ENCODE measurements at regions not wholly inside any gene's neighbourhood (a gene's known extent, or its start where the extent isn't known, plus 50 kb on each side); places are given as distances from the start of the nearest gene placed in this dataset.

- DNase-seq, result no peak
- Histone ChIP-seq H3K27me3 (no peaks in the 10 kb centered on the region), H3K4me1 (peaks cover 0 to 10% (median 3%) of the 10 kb centered on the region in 4 donors), H3K36me3 (no peaks in the 10 kb centered on the region), H3K9me3 (no peaks in the 10 kb centered on the region), H3K4me3 (no peak overlapping the region), H3K27ac (no peak overlapping the region)
- intact Hi-C loops (cut with DNase I; ENCODE audit: low total_unique reads), result no loop called here
- TF ChIP-seq, protein P1, sequence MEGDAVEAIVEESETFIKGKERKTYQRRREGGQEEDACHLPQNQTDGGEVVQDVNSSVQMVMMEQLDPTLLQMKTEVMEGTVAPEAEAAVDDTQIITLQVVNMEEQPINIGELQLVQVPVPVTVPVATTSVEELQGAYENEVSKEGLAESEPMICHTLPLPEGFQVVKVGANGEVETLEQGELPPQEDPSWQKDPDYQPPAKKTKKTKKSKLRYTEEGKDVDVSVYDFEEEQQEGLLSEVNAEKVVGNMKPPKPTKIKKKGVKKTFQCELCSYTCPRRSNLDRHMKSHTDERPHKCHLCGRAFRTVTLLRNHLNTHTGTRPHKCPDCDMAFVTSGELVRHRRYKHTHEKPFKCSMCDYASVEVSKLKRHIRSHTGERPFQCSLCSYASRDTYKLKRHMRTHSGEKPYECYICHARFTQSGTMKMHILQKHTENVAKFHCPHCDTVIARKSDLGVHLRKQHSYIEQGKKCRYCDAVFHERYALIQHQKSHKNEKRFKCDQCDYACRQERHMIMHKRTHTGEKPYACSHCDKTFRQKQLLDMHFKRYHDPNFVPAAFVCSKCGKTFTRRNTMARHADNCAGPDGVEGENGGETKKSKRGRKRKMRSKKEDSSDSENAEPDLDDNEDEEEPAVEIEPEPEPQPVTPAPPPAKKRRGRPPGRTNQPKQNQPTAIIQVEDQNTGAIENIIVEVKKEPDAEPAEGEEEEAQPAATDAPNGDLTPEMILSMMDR (IDR thresholded peaks at IDR 0.05), result no peak
Measured at GRCh38 chr1:229834230-229834629, 208.2 kb downstream of the URB2 start.

DNA sequence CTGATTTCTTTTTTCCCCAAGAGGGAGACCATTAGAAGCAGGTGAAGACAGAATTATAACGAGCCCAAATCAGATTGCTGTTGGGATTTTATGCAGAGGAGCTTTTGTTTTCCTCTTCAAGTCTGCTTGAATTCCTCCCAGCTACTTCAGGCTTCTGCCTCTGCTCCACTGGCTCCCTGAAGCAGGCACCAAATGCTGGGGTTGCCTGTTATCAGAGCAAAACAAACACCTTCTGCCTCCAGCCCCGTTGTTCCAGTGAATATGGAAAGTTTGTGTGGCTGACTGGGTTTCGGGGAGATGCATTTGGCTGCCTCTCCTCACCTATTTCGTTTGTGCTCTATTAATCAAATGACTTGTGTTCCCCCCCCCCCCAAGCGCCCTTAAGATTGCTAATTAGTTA lies 209.2 kb downstream of the URB2 start:
- no peak for DNase-seq
- Histone ChIP-seq H3K27ac (no peak overlapping the region), H3K4me3 (no peak overlapping the region), H3K9me3 (no peaks in the 10 kb centered on the region), H3K27me3 (no peaks in the 10 kb centered on the region), H3K36me3 (no peaks in the 10 kb centered on the region), H3K4me1 (no peaks in the 10 kb centered on the region)
- TF ChIP-seq, protein P1 (IDR thresholded peaks at IDR 0.05), result no peak
- intact Hi-C loops (cut with DNase I; ENCODE audit: low total_unique reads), result no loop called here

- intact Hi-C loops (cut with DNase I; ENCODE audit: low total_unique reads), result no loop called here
- Histone ChIP-seq H3K36me3 (no peaks in the 10 kb centered on the region), H3K27ac (no peak overlapping the region), H3K4me1 (no peaks in the 10 kb centered on the region), H3K4me3 (no peak overlapping the region), H3K27me3 (no peaks in the 10 kb centered on the region), H3K9me3 (no peaks in the 10 kb centered on the region)
- no peak for DNase-seq
- TF ChIP-seq, protein P1 (IDR thresholded peaks at IDR 0.05), result no peak
Measured at GRCh38 chr1:229836324-229836723, 210.3 kb downstream of the URB2 start.

DNA sequence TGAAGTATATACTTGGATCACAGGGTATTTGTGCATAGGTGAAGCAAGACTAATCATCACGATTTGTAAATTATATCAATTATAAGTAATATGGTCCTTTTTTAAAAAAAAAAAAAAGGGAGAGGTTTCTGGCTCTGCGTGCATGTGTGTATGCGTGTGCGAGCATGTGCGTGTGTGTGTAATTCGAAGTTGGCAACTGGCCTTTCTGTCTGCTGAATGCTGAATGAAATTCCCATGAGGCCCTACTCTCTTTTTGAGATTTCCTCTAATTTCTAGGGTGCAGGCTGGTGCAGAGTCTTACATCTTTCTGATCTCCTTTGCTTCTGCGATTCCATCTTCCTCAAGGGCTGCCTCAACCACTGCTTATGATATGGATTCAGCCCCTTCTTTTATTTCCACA lies 212.2 kb downstream of the URB2 start:
- no peak for DNase-seq
- Histone ChIP-seq H3K36me3 (no peaks in the 10 kb centered on the region), H3K4me1 (peaks cover 0 to under 1% (median 0%) of the 10 kb centered on the region in 4 donors), H3K27me3 (no peaks in the 10 kb centered on the region), H3K4me3 (no peak overlapping the region), H3K9me3 (no peaks in the 10 kb centered on the region), H3K27ac (no peak overlapping the region)
- intact Hi-C loops (cut with DNase I; ENCODE audit: low total_unique reads), result no loop called here
- TF ChIP-seq, protein P1 (IDR thresholded peaks at IDR 0.05), result no peak

DNA sequence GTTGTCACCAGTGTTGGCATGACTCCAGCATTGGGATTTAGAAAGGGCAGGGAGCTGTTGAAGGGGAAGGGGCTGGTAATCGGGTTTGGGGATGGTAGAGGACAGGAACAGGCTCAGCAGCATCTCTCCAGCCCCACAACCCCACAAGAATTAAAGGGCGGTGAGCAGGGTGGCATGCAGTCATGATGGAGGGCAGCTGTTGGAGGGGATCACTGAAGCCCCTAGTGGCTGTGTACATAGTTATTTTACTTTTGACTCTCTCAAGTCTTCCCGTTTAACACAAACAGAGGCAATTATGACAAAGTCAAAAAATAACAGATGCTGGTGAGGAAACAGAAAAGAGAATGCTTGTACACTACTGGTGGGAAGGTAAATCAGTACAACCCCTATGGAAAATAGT lies 213.8 kb downstream of the URB2 start:
- no peak for DNase-seq
- intact Hi-C loops (cut with DNase I; ENCODE audit: low total_unique reads), result no loop called here
- TF ChIP-seq, protein P1 (IDR thresholded peaks at IDR 0.05), result no peak
- Histone ChIP-seq H3K9me3 (no peaks in the 10 kb centered on the region), H3K27ac (no peak overlapping the region), H3K4me3 (no peak overlapping the region), H3K4me1 (peaks cover 0 to 16% (median 8%) of the 10 kb centered on the region in 4 donors), H3K27me3 (no peaks in the 10 kb centered on the region), H3K36me3 (no peaks in the 10 kb centered on the region)

DNA sequence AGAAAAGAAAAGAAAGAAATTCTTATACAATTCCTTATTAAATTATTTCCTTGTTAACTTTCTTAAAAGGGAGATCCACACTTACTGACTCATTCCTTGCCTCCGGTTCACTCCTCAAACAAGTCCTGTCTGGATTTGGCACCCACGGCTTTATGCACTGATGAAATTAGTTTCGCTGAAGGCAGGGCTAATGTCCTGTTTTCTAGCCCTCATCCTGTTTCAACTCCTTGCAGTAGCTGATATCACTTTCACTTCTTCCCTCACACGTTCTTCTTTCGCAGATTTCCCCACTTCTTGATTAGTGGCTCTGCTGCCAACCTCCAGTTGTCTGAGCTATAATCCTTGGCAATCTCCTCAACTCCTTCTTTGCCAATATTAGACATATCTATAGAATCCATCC lies 215.2 kb downstream of the URB2 start:
- no peaks in the 10 kb centered on the region for H3K27me3 ChIP-seq
- no peaks in the 10 kb centered on the region for H3K36me3 ChIP-seq
- H3K27ac ChIP-seq, result no peak overlapping the region
- intact Hi-C loops (cut with DNase I; ENCODE audit: low total_unique reads), result no loop called here
- peaks cover 0 to 20% (median 12%) of the 10 kb centered on the region in 4 donors for H3K4me1 ChIP-seq
- H3K4me3 ChIP-seq, result no peak overlapping the region
- DNase-seq, result no peak
- TF ChIP-seq, protein P1 (IDR thresholded peaks at IDR 0.05), result no peak
- no peaks in the 10 kb centered on the region for H3K9me3 ChIP-seq
